NB4 (cell line): ENCODE measurements at regions not wholly inside any gene's neighbourhood (a gene's known extent, or its start where the extent isn't known, plus 50 kb on each side); places are given as distances from the start of the nearest gene placed in this dataset.

ENCODE experiments used
- DNase-seq: peaks from one replicate; pipeline ENCODE4 v3.0.0; 2010; ENCODE audit warnings: low read depth
- H3K4me3 ChIP-seq: one replicate; pipeline ENCODE4 v1.5.1; 2011; ENCODE audit warnings: mild to moderate bottlenecking, low read depth, low read length, moderate library complexity
- MYC ChIP-seq: IDR thresholded peaks from 2 replicates; pipeline ENCODE4 v1.6.1; 2011; ENCODE audit warnings: low read depth, low read length
- POLR2A ChIP-seq: IDR thresholded peaks from 2 replicates; pipeline ENCODE4 v1.6.1; 2011; ENCODE audit warnings: mild to moderate bottlenecking; ENCODE audit not compliant: insufficient read length; ENCODE audit errors: extremely low read depth
- TF ChIP-seq, protein P1 (sequence below): IDR thresholded peaks from one replicate; pipeline ENCODE4 v1.5.1; 2012; ENCODE audit warnings: low read depth, low read length
- TF ChIP-seq, protein P2 (sequence below): IDR thresholded peaks from 2 replicates; pipeline ENCODE4 v1.6.1; 2011; ENCODE audit warnings: low read depth, low read length

DNA sequence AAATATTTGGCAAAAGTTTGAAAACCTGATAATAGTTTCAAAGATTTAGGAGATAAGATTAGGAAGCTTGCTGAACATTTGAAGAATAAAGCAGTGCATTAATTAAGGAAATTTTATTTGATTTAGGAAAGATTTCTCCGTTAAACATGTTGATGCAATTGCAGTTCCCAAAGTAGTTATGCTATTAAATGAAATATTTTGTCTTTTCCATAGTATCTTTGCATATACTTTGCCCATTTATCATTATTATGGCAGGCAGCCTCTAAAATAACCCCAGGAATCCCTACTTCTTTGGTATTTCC lies 136.5 kb downstream of the MREG start:
- TF ChIP-seq MYC: no peak
- TF ChIP-seq POLR2A: no peak
- TF ChIP-seq, protein P1, sequence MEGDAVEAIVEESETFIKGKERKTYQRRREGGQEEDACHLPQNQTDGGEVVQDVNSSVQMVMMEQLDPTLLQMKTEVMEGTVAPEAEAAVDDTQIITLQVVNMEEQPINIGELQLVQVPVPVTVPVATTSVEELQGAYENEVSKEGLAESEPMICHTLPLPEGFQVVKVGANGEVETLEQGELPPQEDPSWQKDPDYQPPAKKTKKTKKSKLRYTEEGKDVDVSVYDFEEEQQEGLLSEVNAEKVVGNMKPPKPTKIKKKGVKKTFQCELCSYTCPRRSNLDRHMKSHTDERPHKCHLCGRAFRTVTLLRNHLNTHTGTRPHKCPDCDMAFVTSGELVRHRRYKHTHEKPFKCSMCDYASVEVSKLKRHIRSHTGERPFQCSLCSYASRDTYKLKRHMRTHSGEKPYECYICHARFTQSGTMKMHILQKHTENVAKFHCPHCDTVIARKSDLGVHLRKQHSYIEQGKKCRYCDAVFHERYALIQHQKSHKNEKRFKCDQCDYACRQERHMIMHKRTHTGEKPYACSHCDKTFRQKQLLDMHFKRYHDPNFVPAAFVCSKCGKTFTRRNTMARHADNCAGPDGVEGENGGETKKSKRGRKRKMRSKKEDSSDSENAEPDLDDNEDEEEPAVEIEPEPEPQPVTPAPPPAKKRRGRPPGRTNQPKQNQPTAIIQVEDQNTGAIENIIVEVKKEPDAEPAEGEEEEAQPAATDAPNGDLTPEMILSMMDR: no peak
- TF ChIP-seq, protein P2, sequence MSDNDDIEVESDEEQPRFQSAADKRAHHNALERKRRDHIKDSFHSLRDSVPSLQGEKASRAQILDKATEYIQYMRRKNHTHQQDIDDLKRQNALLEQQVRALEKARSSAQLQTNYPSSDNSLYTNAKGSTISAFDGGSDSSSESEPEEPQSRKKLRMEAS: no peak
- no peak for DNase-seq
- no peak overlapping the region for H3K4me3 ChIP-seq

DNA sequence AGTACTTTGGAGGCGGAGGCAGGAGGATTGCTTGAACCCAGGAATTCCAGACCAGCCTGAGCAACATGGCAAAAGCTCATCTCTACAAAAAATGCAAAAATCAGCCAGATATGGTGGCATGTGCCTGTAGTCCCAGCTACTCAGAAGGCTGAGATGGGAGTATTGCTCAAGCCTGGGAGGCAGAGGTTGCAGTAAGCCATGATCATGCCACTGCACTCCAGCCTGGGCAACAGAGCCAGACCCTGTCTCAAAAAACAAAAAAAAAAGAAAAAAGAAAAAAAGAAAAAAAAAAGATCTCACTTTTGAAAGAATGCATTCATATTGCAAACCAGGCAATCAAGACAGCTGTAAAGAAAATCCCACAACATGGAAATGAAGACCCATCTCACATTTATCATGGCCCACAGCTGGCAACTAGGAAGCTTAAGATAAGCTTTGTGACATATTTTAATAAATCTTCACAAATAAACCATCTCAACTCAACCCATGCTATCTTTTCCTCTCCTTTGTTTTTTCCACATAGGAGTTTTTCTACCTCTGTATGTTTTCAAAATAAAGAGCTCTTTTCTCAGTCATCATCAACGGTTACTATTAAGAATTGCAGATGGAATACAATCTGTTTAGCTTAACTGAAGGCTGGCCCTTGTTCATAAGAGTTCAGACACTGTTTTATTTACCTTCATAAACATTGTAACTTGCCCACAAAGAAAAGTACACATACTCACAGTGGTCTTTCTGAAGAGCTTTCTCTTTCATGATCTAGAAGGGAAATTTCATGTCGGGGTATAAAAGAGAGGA lies 137.0 kb downstream of the MREG start:
- no peak overlapping the region for H3K4me3 ChIP-seq
- no peak for DNase-seq
- TF ChIP-seq, protein P1: no peak
- TF ChIP-seq POLR2A (no peak), MYC (no peak)
- TF ChIP-seq, protein P2: no peak

- no peak overlapping the region for H3K4me3 ChIP-seq
- DNase-seq: no peak
- TF ChIP-seq POLR2A (no peak), MYC (no peak)
- TF ChIP-seq, protein P2: no peak
- TF ChIP-seq, protein P1: no peak
Observed at GRCh38 chr2:215874418-215874817, 138.9 kb downstream of the MREG start.

GRCh38 chr2:215870986-215871385 lies 142.4 kb downstream of the MREG start:
- TF ChIP-seq POLR2A: no peak
- TF ChIP-seq, protein P1: peak; percentile 81
- H3K4me3 ChIP-seq: no peak overlapping the region
- peak; percentile 37 for DNase-seq

- no peak for DNase-seq
- TF ChIP-seq MYC (no peak), POLR2A (no peak)
- TF ChIP-seq, protein P1: no peak
- TF ChIP-seq, protein P2: no peak
- H3K4me3 ChIP-seq: no peak overlapping the region
Observed at GRCh38 chr2:215870088-215870490, 143.3 kb downstream of the MREG start.
